GM12878 (cell line): ENCODE measurements at regions not wholly inside any gene's neighbourhood (a gene's known extent, or its start where the extent isn't known, plus 50 kb on each side); places are given as distances from the start of the nearest gene placed in this dataset.

Experiments used
- ATAC-seq: fragments of 200-7000 bp; cut with Tn5 transposase; 3 replicates; pipeline ENCODE4 v1.9.1; 2020; ENCODE audit warnings: mild to moderate bottlenecking, moderate library complexity
- BruUV-seq: library from RNA; stranded (reverse); fragments of 400-500 nt; replicated peaks from 2 replicates; lab custom pipeline; 2021; lab: Mats Ljungman, UMichigan
- CTCF ChIA-PET: fragments of 300-600 bp; sonication (Branson Sonifier 250); formaldehyde crosslinking; extraction: SDS; loops from one replicate; lab custom pipeline; 2021; ENCODE audit warnings: inconsistent platforms; lab: Yijun Ruan, JAX
- POLR2A ChIA-PET: fragments of 350-600 bp; formaldehyde crosslinking; extraction: SDS; loops from one replicate; lab custom pipeline; 2021; ENCODE audit warnings: inconsistent platforms; lab: Charles Lee
- RAD21 ChIA-PET: fragments of 300-600 bp; sonication (Branson Sonifier 250); formaldehyde crosslinking; loops from one replicate; lab custom pipeline; 2023; ENCODE audit warnings: antibody characterized with exemption; ENCODE audit not compliant: unreplicated experiment; lab: Charles Lee
- SMC1A ChIA-PET: fragments of 300-600 bp; sonication (Branson Sonifier 250); formaldehyde crosslinking; loops from one replicate; lab custom pipeline; 2023; ENCODE audit not compliant: unreplicated experiment, uncharacterized antibody; lab: Charles Lee
- DNase-seq: peaks from one replicate; pipeline ENCODE4 v3.0.0-alpha.2; 2011; ENCODE audit warnings: low read depth, low spot score
- FAIRE-seq: peaks from 3 replicates; lab custom pipeline; 2011; peaks lifted over from hg19 to GRCh38; lab: Jason Lieb, UNC
- H2AFZ ChIP-seq: 2 replicates; pipeline ENCODE4 v1.6.0; 2011; ENCODE audit warnings: low read depth, low read length, control low read depth; ENCODE audit not compliant: control insufficient read depth
- H3K27ac ChIP-seq: 2 replicates; pipeline ENCODE4 v1.5.1; 2011; ENCODE audit warnings: control low read depth; ENCODE audit not compliant: control insufficient read depth, insufficient read depth
- H3K27me3 ChIP-seq, 2 experiments: replicated peaks in 1 of 2; 2 replicates each; pipeline versions ENCODE4 v1.6.0 to v1.6.1; 2011; ENCODE audit warnings: low read length in 1 of 2; ENCODE audit not compliant: control insufficient read depth in 2 of 2, insufficient read depth in 2 of 2
- H3K36me3 ChIP-seq, 2 experiments: 2 replicates each; pipeline ENCODE4 v1.5.1; 2011; ENCODE audit warnings: low read length in 1 of 2; ENCODE audit not compliant: control insufficient read depth in 2 of 2, insufficient read depth in 2 of 2
- H3K4me1 ChIP-seq: 2 replicates; pipeline ENCODE4 v1.6.1; 2011; ENCODE audit warnings: mild to moderate bottlenecking, low read length, moderate library complexity, mixed read lengths; ENCODE audit not compliant: control insufficient read depth, insufficient read depth
- H3K4me2 ChIP-seq: 2 replicates; pipeline ENCODE4 v1.6.0; 2011; ENCODE audit warnings: control low read depth; ENCODE audit not compliant: control insufficient read depth, insufficient read depth
- H3K4me3 ChIP-seq: fragments of 200-600 bp; sonication (generic); 2 replicates; pipeline ENCODE4 v1.5.1; 2016
- H3K79me2 ChIP-seq: 2 replicates; pipeline ENCODE4 v1.6.0; 2011; ENCODE audit warnings: low read length; ENCODE audit not compliant: control insufficient read depth, insufficient read depth
- H3K9ac ChIP-seq: 2 replicates; pipeline ENCODE4 v1.8.0; 2011; ENCODE audit warnings: low read length, control low read depth, mixed read lengths; ENCODE audit not compliant: control insufficient read depth, insufficient read depth
- H3K9me3 ChIP-seq: replicated peaks from 3 replicates; pipeline ENCODE4 v1.5.1; 2011; ENCODE audit warnings: mild to moderate bottlenecking, low read length; ENCODE audit not compliant: control insufficient read depth, insufficient read depth
- H4K20me1 ChIP-seq: 2 replicates; pipeline ENCODE4 v1.6.0; 2011; ENCODE audit not compliant: control insufficient read depth, insufficient read depth
- CBX3 ChIP-seq: fragments of 200-600 bp; sonication (generic); IDR thresholded peaks from 2 replicates; pipeline ENCODE4 v1.6.1; 2016; ENCODE audit warnings: low read depth, borderline replicate concordance
- DPF2 ChIP-seq: fragments of 450-650 bp; IDR thresholded peaks from 2 replicates; pipeline ENCODE4 v1.6.1; 2017; ENCODE audit warnings: mild to moderate bottlenecking
- EGR1 ChIP-seq, 2 experiments: IDR thresholded peaks; 1 replicate in 1 of 2; 2 replicates in 1 of 2; pipeline ENCODE4 v1.6.1; 2011 to 2012; ENCODE audit warnings: low read depth in 2 of 2, low read length in 2 of 2, borderline replicate concordance in 1 of 2, mild to moderate bottlenecking in 1 of 2, moderate library complexity in 1 of 2
- FOS ChIP-seq: IDR thresholded peaks from 3 replicates; pipeline ENCODE4 v1.6.1; 2011; ENCODE audit warnings: borderline replicate concordance; ENCODE audit not compliant: insufficient read length; ENCODE audit errors: extremely low read depth
- JUNB ChIP-seq: IDR thresholded peaks from 2 replicates; pipeline ENCODE4 v1.6.1; 2016; ENCODE audit warnings: antibody characterized with exemption, mild to moderate bottlenecking
- LARP7 ChIP-seq: fragments of 450-650 bp; IDR thresholded peaks from 2 replicates; pipeline ENCODE4 v1.6.1; 2017; ENCODE audit warnings: mild to moderate bottlenecking
- NBN ChIP-seq: fragments of 450-650 bp; IDR thresholded peaks from 2 replicates; pipeline ENCODE4 v1.6.1; 2016
- NFXL1 ChIP-seq: fragments of 450-650 bp; IDR thresholded peaks from 2 replicates; pipeline ENCODE4 v1.6.1; 2017; ENCODE audit warnings: antibody characterized with exemption, mild to moderate bottlenecking, borderline replicate concordance
- NR2C1 ChIP-seq: fragments of 450-650 bp; IDR thresholded peaks from 2 replicates; pipeline ENCODE4 v1.6.1; 2017; ENCODE audit warnings: antibody characterized with exemption, mild to moderate bottlenecking, moderate library complexity
- RAD51 ChIP-seq: fragments of 450-650 bp; IDR thresholded peaks from 2 replicates; pipeline ENCODE4 v1.6.1; 2016; ENCODE audit warnings: moderate library complexity, mild to moderate bottlenecking, inconsistent platforms
- SMAD5 ChIP-seq: IDR thresholded peaks from 2 replicates; pipeline ENCODE4 v1.6.1; 2016; ENCODE audit warnings: antibody characterized with exemption, low read depth
- SREBF2 ChIP-seq: IDR thresholded peaks from 2 replicates; pipeline ENCODE4 v1.6.1; 2012; ENCODE audit warnings: mild to moderate bottlenecking, low read length
- SUPT20H ChIP-seq: IDR thresholded peaks from 2 replicates; pipeline ENCODE4 v1.6.1; 2011; ENCODE audit warnings: low read depth, mild to moderate bottlenecking, low read length, moderate library complexity, borderline replicate concordance; ENCODE audit not compliant: control insufficient read depth
- TCF12 ChIP-seq: IDR thresholded peaks from 2 replicates; pipeline ENCODE4 v1.6.1; 2011; ENCODE audit warnings: low read depth, mild to moderate bottlenecking, low read length
- USF1 ChIP-seq: IDR thresholded peaks from 2 replicates; pipeline ENCODE4 v1.6.1; 2011; ENCODE audit warnings: borderline replicate concordance, low read depth, mild to moderate bottlenecking, moderate library complexity, mixed read lengths, low read length; ENCODE audit not compliant: insufficient read depth; ENCODE audit errors: extremely low read length
- ZBED1 ChIP-seq: IDR thresholded peaks from 2 replicates; pipeline ENCODE4 v1.6.1; 2016; ENCODE audit warnings: borderline replicate concordance
- ZNF217 ChIP-seq: fragments of 450-650 bp; IDR thresholded peaks from 2 replicates; pipeline ENCODE4 v1.6.1; 2017; ENCODE audit warnings: antibody characterized with exemption, mild to moderate bottlenecking
- ZSCAN29 ChIP-seq: fragments of 450-650 bp; IDR thresholded peaks from 2 replicates; pipeline ENCODE4 v1.6.1; 2017; ENCODE audit warnings: mild to moderate bottlenecking, moderate library complexity
- WGBS: methylation state at CpG from one replicate; pipeline ENCODE4 v1.1.6; 2016; ENCODE audit warnings: low lambda C conversion rate; ENCODE audit not compliant: insufficient replicate concordance, insufficient coverage; ENCODE audit errors: missing lambda C conversion rate; 5-methylcytosine and 5-hydroxymethylcytosine counted together
- in situ Hi-C: fragments of 300-500 bp; cut with MboI; formaldehyde crosslinking; loops from 9 replicates; pipeline ENCODE4 v1.14.3; 2018; ENCODE audit warnings: mixed read lengths
- intact Hi-C: fragments of 100-400 bp; cut with micrococcal nuclease; formaldehyde crosslinking; loops from one replicate; pipeline ENCODE4 v1.14.2; 2022; ENCODE audit not compliant: unreplicated experiment
- TF ChIP-seq, protein P1 (sequence below): fragments of 450-650 bp; IDR thresholded peaks from 2 replicates; pipeline ENCODE4 v1.6.1; 2018; ENCODE audit warnings: mild to moderate bottlenecking, low read depth, moderate library complexity; ENCODE audit not compliant: partially characterized antibody
- TF ChIP-seq, protein P2 (sequence below): fragments of 450-650 bp; IDR thresholded peaks from 2 replicates; pipeline ENCODE4 v1.6.1; 2017; ENCODE audit warnings: mild to moderate bottlenecking, low read depth, inconsistent platforms; ENCODE audit not compliant: poor library complexity, severe bottlenecking

- no peak overlapping the region for H3K27ac ChIP-seq
- 57% methylated on average over 3 of the region's 3 CpGs for WGBS
- H3K36me3 ChIP-seq, result no peaks in the 10 kb centered on the region
- ATAC-seq, result no peak
- no peak for DNase-seq
- in situ Hi-C loops, result no loop called here
- no peak for FAIRE-seq
- no peak overlapping the region for H2AFZ ChIP-seq
- no peaks in the 10 kb centered on the region for H3K79me2 ChIP-seq
- TF ChIP-seq NBN (no peak), LARP7 (no peak), SMAD5 (no peak), SUPT20H (no peak), DPF2 (no peak), FOS (no peak), NR2C1 (no peak), USF1 (no peak), ZBED1 (no peak), JUNB (no peak), TCF12 (no peak), CBX3 (no peak), EGR1 (IDR thresholded peaks at IDR 0.05; ENCODE audit: borderline replicate concordance in 1 of 2, low read depth in 2 of 2, low read length in 2 of 2) (no peak), ZSCAN29 (no peak), NFXL1 (no peak), RAD51 (no peak), SREBF2 (no peak), ZNF217 (no peak)
- TF ChIP-seq, protein P1, sequence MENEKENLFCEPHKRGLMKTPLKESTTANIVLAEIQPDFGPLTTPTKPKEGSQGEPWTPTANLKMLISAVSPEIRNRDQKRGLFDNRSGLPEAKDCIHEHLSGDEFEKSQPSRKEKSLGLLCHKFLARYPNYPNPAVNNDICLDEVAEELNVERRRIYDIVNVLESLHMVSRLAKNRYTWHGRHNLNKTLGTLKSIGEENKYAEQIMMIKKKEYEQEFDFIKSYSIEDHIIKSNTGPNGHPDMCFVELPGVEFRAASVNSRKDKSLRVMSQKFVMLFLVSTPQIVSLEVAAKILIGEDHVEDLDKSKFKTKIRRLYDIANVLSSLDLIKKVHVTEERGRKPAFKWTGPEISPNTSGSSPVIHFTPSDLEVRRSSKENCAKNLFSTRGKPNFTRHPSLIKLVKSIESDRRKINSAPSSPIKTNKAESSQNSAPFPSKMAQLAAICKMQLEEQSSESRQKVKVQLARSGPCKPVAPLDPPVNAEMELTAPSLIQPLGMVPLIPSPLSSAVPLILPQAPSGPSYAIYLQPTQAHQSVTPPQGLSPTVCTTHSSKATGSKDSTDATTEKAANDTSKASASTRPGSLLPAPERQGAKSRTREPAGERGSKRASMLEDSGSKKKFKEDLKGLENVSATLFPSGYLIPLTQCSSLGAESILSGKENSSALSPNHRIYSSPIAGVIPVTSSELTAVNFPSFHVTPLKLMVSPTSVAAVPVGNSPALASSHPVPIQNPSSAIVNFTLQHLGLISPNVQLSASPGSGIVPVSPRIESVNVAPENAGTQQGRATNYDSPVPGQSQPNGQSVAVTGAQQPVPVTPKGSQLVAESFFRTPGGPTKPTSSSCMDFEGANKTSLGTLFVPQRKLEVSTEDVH, result no peak
- TF ChIP-seq, protein P2, sequence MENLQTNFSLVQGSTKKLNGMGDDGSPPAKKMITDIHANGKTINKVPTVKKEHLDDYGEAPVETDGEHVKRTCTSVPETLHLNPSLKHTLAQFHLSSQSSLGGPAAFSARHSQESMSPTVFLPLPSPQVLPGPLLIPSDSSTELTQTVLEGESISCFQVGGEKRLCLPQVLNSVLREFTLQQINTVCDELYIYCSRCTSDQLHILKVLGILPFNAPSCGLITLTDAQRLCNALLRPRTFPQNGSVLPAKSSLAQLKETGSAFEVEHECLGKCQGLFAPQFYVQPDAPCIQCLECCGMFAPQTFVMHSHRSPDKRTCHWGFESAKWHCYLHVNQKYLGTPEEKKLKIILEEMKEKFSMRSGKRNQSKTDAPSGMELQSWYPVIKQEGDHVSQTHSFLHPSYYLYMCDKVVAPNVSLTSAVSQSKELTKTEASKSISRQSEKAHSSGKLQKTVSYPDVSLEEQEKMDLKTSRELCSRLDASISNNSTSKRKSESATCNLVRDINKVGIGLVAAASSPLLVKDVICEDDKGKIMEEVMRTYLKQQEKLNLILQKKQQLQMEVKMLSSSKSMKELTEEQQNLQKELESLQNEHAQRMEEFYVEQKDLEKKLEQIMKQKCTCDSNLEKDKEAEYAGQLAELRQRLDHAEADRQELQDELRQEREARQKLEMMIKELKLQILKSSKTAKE, result no peak
- H3K9ac ChIP-seq, result no peak overlapping the region
- intact Hi-C loops, result no loop called here
- H3K4me2 ChIP-seq, result no peak overlapping the region
- no peak overlapping the region for H3K4me3 ChIP-seq
- no TSS peak for BruUV-seq
- RAD21 ChIA-PET, result interaction anchor here (1.3 kb wide), 1 partner anchor 13 kb away, joined by 3 read pairs; no protein-coding TSS in a partner anchor
- peaks cover 7% of the 10 kb centered on the region for H3K4me1 ChIP-seq
- no peaks in the 10 kb centered on the region for H3K9me3 ChIP-seq
- SMC1A ChIA-PET, result no interaction called here
- POLR2A ChIA-PET, result interaction anchor here (0.6 kb wide), 1 partner anchor 677 kb away, joined by 3 read pairs; no protein-coding TSS in a partner anchor
- CTCF ChIA-PET, result interaction anchor here (0.7 kb wide), 1 partner anchor 30 kb away, joined by 3 read pairs; no protein-coding TSS in a partner anchor
- H3K27me3 ChIP-seq, result no peaks in the 10 kb centered on the region
- H4K20me1 ChIP-seq, result no peaks in the 10 kb centered on the region
Measured at GRCh38 chr1:81510701-81511100, 290.0 kb upstream of the ADGRL2 start.
